Astrocyte (in vitro differentiated cells and primary cell): ENCODE measurements at regions not wholly inside any gene's neighbourhood (a gene's known extent, or its start where the extent isn't known, plus 50 kb on each side); places are given as distances from the start of the nearest gene placed in this dataset.

Experiments
- DNase-seq: peaks from one replicate; pipeline ENCODE4 v3.0.0-alpha.2; 2010; ENCODE audit warnings: low read depth
- FAIRE-seq: peaks from 2 replicates; lab custom pipeline; 2011; peaks lifted over from hg19 to GRCh38; lab: Jason Lieb, UNC
- H2AFZ ChIP-seq: 2 replicates; pipeline ENCODE4 v1.6.0; 2012; ENCODE audit warnings: low read depth, low read length, inconsistent platforms
- H3K27ac ChIP-seq: 2 replicates; pipeline ENCODE4 v1.5.1; 2011; ENCODE audit warnings: low read depth, low read length, inconsistent platforms
- H3K27me3 ChIP-seq: 2 replicates; pipeline ENCODE4 v1.6.0; 2011; ENCODE audit warnings: low read length, inconsistent platforms; ENCODE audit not compliant: insufficient read depth
- H3K36me3 ChIP-seq: 2 replicates; pipeline ENCODE4 v1.5.1; 2011; ENCODE audit warnings: low read length, inconsistent platforms; ENCODE audit not compliant: insufficient read depth
- H3K4me1 ChIP-seq: 2 replicates; pipeline ENCODE4 v1.5.1; 2011; ENCODE audit warnings: low read length, inconsistent platforms; ENCODE audit not compliant: insufficient read depth
- H3K4me2 ChIP-seq: 2 replicates; pipeline ENCODE4 v1.6.0; 2012; ENCODE audit warnings: low read length, inconsistent platforms
- H3K4me3 ChIP-seq: 2 replicates; pipeline ENCODE4 v1.5.1; 2011; ENCODE audit warnings: low read depth, mild to moderate bottlenecking, low read length, inconsistent platforms; ENCODE audit not compliant: insufficient read depth
- H3K79me2 ChIP-seq: 2 replicates; pipeline ENCODE4 v1.6.0; 2012; ENCODE audit warnings: mild to moderate bottlenecking, low read length, inconsistent platforms; ENCODE audit not compliant: insufficient read depth
- H3K9ac ChIP-seq: 2 replicates; pipeline ENCODE4 v1.6.0; 2012; ENCODE audit warnings: mild to moderate bottlenecking, low read length, inconsistent platforms
- H3K9me3 ChIP-seq: 2 replicates; pipeline ENCODE4 v1.5.1; 2012; ENCODE audit warnings: low read depth, mild to moderate bottlenecking, low read length, inconsistent platforms; ENCODE audit not compliant: insufficient read depth
- H4K20me1 ChIP-seq: 2 replicates; pipeline ENCODE4 v1.6.0; 2012; ENCODE audit warnings: low read length, inconsistent platforms; ENCODE audit not compliant: insufficient read depth
- H3K27ac Mint-ChIP-seq: one replicate; pipeline ENCODE4 v1.8.0; 2021; ENCODE audit warnings: mild to moderate bottlenecking, mixed read lengths; ENCODE audit not compliant: unreplicated experiment
- H3K27me3 Mint-ChIP-seq: one replicate; pipeline ENCODE4 v1.8.0; 2021; ENCODE audit warnings: low read depth, mixed read lengths; ENCODE audit not compliant: unreplicated experiment
- H3K36me3 Mint-ChIP-seq: one replicate; pipeline ENCODE4 v1.8.0; 2021; ENCODE audit warnings: low read depth, mixed read lengths; ENCODE audit not compliant: unreplicated experiment
- H3K4me1 Mint-ChIP-seq: one replicate; pipeline ENCODE4 v1.8.0; 2021; ENCODE audit warnings: low read depth, mixed read lengths; ENCODE audit not compliant: unreplicated experiment
- H3K4me3 Mint-ChIP-seq: one replicate; pipeline ENCODE4 v1.8.0; 2021; ENCODE audit warnings: mild to moderate bottlenecking, moderate library complexity, mixed read lengths; ENCODE audit not compliant: unreplicated experiment
- H3K9me3 Mint-ChIP-seq: one replicate; pipeline ENCODE4 v1.8.0; 2021; ENCODE audit warnings: mild to moderate bottlenecking, mixed read lengths; ENCODE audit not compliant: unreplicated experiment
- EZH2 ChIP-seq: IDR thresholded peaks from 2 replicates; pipeline ENCODE4 v1.6.1; 2012; ENCODE audit warnings: mild to moderate bottlenecking, low read length, inconsistent platforms; ENCODE audit not compliant: insufficient read depth
- TF ChIP-seq, protein P1 (sequence below): IDR thresholded peaks from 2 replicates; pipeline ENCODE4 v1.5.1; 2011; ENCODE audit warnings: low read depth, mild to moderate bottlenecking, inconsistent platforms, low read length, moderate library complexity; ENCODE audit not compliant: insufficient read depth

DNA sequence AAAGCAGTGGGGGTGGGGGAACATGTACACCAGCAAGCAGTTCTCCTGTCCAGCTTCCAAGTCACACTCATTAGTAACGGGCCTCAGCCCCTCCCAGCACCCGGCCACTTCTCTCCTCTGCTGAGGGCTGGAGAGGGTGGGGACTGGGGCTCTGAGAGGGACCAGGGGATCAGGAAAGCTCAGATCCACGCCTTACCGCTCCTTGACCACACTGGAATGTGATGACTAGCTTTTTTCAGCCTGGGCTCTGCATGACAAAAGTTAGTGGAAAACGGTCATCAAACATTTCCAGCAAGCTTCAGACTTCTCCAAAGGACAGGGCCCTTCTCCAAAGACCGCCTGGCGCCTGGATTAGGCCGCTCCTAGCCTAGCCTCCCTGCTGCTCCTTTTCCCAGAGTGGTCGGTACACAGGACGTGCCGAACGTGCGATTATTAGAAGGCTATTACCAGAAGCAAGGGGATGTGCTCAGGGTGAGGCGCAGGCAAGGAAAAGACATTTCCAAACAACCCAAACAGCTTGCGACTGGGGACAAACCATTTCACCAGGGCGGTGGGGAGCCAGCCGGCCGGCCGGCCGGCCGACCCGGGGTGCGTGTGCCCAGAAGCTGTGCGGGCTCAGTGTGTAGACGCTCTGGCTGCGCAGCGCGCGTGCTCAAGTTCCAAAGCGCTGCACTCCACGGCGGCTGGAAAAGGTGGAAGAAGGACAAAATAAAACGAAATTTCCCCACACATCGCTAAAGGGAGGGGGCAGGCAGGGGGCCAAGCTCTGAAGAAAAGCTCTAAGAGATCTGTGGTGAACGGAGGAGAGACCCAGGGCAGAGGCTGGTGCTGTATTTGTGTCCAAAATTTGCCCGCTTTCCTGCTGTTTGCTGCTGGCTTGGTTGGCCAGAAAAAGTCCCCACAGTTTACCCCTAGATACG is 51.0 kb upstream of the SSR3 start:
- H3K4me3 Mint-ChIP-seq, result peak overlapping the region; percentile 68
- H3K4me3 ChIP-seq, result peak overlapping the region; percentile 56
- peak overlapping the region; percentile 98 for H3K4me2 ChIP-seq
- H3K27me3 Mint-ChIP-seq, result no peaks in the 10 kb centered on the region
- no peaks in the 10 kb centered on the region for H3K9me3 Mint-ChIP-seq
- H4K20me1 ChIP-seq, result no peaks in the 10 kb centered on the region
- FAIRE-seq (no peak), DNase-seq (peak; percentile 91)
- TF ChIP-seq, protein P1, sequence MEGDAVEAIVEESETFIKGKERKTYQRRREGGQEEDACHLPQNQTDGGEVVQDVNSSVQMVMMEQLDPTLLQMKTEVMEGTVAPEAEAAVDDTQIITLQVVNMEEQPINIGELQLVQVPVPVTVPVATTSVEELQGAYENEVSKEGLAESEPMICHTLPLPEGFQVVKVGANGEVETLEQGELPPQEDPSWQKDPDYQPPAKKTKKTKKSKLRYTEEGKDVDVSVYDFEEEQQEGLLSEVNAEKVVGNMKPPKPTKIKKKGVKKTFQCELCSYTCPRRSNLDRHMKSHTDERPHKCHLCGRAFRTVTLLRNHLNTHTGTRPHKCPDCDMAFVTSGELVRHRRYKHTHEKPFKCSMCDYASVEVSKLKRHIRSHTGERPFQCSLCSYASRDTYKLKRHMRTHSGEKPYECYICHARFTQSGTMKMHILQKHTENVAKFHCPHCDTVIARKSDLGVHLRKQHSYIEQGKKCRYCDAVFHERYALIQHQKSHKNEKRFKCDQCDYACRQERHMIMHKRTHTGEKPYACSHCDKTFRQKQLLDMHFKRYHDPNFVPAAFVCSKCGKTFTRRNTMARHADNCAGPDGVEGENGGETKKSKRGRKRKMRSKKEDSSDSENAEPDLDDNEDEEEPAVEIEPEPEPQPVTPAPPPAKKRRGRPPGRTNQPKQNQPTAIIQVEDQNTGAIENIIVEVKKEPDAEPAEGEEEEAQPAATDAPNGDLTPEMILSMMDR, result no peak
- TF ChIP-seq EZH2, result no peak
- H3K27me3 ChIP-seq, result no peaks in the 10 kb centered on the region
- peak overlapping the region; percentile 86 for H3K9ac ChIP-seq
- H3K79me2 ChIP-seq, result no peaks in the 10 kb centered on the region
- H3K36me3 Mint-ChIP-seq, result no peaks in the 10 kb centered on the region
- H3K9me3 ChIP-seq, result no peaks in the 10 kb centered on the region
- peak overlapping the region; percentile 89 for H3K27ac ChIP-seq
- peaks cover 13% of the 10 kb centered on the region for H3K4me1 ChIP-seq
- peak overlapping the region; percentile 96 for H3K27ac Mint-ChIP-seq
- H2AFZ ChIP-seq, result peak overlapping the region; percentile 97
- no peaks in the 10 kb centered on the region for H3K36me3 ChIP-seq
- peaks cover 26% of the 10 kb centered on the region for H3K4me1 Mint-ChIP-seq

DNA sequence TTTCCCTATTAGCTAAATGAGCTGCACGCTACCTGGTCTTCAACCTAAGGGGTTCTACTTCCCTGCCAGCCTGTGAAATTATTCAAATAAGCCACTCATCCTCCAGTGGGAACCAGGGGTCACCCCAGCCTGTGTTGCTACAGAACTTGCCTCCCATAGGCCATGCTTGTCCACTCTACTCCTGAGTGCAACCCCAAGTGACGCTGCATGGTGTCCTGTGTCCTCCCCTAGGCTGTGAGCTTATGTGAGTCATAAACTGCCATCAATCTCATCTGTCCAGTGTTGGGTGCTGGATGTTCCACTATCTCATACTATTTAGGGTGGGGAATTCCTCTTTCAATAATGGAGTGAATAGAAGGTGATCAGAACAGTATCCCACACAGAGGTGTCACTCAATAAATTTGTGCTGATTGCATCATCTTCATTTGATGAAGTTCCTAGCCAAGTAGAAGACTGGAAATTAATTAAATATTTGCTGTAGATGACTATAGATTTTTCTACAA is 49.8 kb upstream of the SSR3 start:
- Mint-ChIP-seq H3K9me3 (no peaks in the 10 kb centered on the region), H3K27ac (peak overlapping the region; percentile 96), H3K4me3 (no peak overlapping the region), H3K4me1 (peaks cover 23% of the 10 kb centered on the region), H3K36me3 (no peaks in the 10 kb centered on the region), H3K27me3 (no peaks in the 10 kb centered on the region)
- TF ChIP-seq EZH2, result no peak
- TF ChIP-seq, protein P1, result no peak
- Histone ChIP-seq H3K79me2 (no peaks in the 10 kb centered on the region), H4K20me1 (no peaks in the 10 kb centered on the region), H3K27me3 (no peaks in the 10 kb centered on the region), H3K36me3 (no peaks in the 10 kb centered on the region), H3K4me2 (no peak overlapping the region), H3K27ac (no peak overlapping the region), H3K4me3 (no peak overlapping the region), H3K9ac (no peak overlapping the region), H3K4me1 (peaks cover 13% of the 10 kb centered on the region), H3K9me3 (no peaks in the 10 kb centered on the region), H2AFZ (no peak overlapping the region)
- DNase-seq (peak; percentile 20), FAIRE-seq (no peak)
